Kasumi-1 (cell line): ENCODE measurements at regions not wholly inside any gene's neighbourhood (a gene's known extent, or its start where the extent isn't known, plus 50 kb on each side); places are given as distances from the start of the nearest gene placed in this dataset.
"Not testable (repeated sequence)": the region's sequence is repeated elsewhere in the genome, so short reads cannot be mapped to it uniquely, and the experiment has no call there.

Source experiments
- DNase-seq, 2 experiments: peaks; one replicate each; lab custom pipeline; 2025; lab: John Stamatoyannopoulos, UW

GRCh38 chr11:38582151-38582550, 1984.1 kb upstream of the RAG2 start:
- DNase-seq: no peak

GRCh38 chr11:38577769-38578168, 1979.7 kb upstream of the RAG2 start:
- DNase-seq: no peak

- DNase-seq: no peak
Observed at GRCh38 chr11:38562562-38562961, 1964.5 kb upstream of the RAG2 start.

- no peak for DNase-seq
Observed at GRCh38 chr11:38553148-38553547, 1955.1 kb upstream of the RAG2 start.

GRCh38 chr11:38547462-38547861, 1949.4 kb upstream of the RAG2 start:
- no peak for DNase-seq

- no peak for DNase-seq
Observed at GRCh38 chr11:38543986-38544385, 1946.0 kb upstream of the RAG2 start.

- no peak for DNase-seq
Observed at GRCh38 chr11:38543311-38543710, 1945.3 kb upstream of the RAG2 start.

GRCh38 chr11:38538866-38539680, 1941.0 kb upstream of the RAG2 start:
- DNase-seq: no peak

GRCh38 chr11:38530226-38530625, 1932.2 kb upstream of the RAG2 start:
- no peak for DNase-seq

- no peak for DNase-seq
Observed at GRCh38 chr11:38524945-38525344, 1926.9 kb upstream of the RAG2 start.

GRCh38 chr11:38517991-38518390, 1920.0 kb upstream of the RAG2 start:
- DNase-seq: no peak

GRCh38 chr11:38512830-38513229, 1914.8 kb upstream of the RAG2 start:
- not testable (repeated sequence) for DNase-seq

GRCh38 chr11:38510041-38510440, 1912.0 kb upstream of the RAG2 start:
- no peak for DNase-seq

GRCh38 chr11:38503876-38504275, 1905.8 kb upstream of the RAG2 start:
- DNase-seq: no peak

- no peak for DNase-seq
Observed at GRCh38 chr11:38498721-38499120, 1900.7 kb upstream of the RAG2 start.

- no peak for DNase-seq
Observed at GRCh38 chr11:38491986-38492385, 1894.0 kb upstream of the RAG2 start.

GRCh38 chr11:38481391-38481790, 1883.4 kb upstream of the RAG2 start:
- no peak for DNase-seq

- DNase-seq: no peak
Observed at GRCh38 chr11:38476808-38477575, 1879.0 kb upstream of the RAG2 start.

- no peak for DNase-seq
Observed at GRCh38 chr11:38461751-38462150, 1863.7 kb upstream of the RAG2 start.

GRCh38 chr11:38460896-38461295, 1862.9 kb upstream of the RAG2 start:
- no peak for DNase-seq

GRCh38 chr11:38460429-38460828, 1862.4 kb upstream of the RAG2 start:
- no peak for DNase-seq

- DNase-seq: no peak
Observed at GRCh38 chr11:38456371-38456770, 1858.3 kb upstream of the RAG2 start.

- no peak for DNase-seq
Observed at GRCh38 chr11:38448284-38448683, 1850.2 kb upstream of the RAG2 start.
